MM.1S (cell line): ENCODE measurements at regions not wholly inside any gene's neighbourhood (a gene's known extent, or its start where the extent isn't known, plus 50 kb on each side); places are given as distances from the start of the nearest gene placed in this dataset.

Experiments used
- CTCF ChIP-seq: fragments of 300-600 bp; sonication (generic); IDR thresholded peaks from 2 replicates; pipeline ENCODE4 v1.5.1; 2016; ENCODE audit warnings: antibody characterized with exemption, low read length, mixed read lengths
- EZH2 ChIP-seq: fragments of 300-600 bp; sonication (generic); optimal IDR thresholded peaks from 2 replicates; pipeline ENCODE3; 2017; ENCODE audit warnings: low read depth, mild to moderate bottlenecking, antibody characterized with exemption, low read length, mixed read lengths

DNA sequence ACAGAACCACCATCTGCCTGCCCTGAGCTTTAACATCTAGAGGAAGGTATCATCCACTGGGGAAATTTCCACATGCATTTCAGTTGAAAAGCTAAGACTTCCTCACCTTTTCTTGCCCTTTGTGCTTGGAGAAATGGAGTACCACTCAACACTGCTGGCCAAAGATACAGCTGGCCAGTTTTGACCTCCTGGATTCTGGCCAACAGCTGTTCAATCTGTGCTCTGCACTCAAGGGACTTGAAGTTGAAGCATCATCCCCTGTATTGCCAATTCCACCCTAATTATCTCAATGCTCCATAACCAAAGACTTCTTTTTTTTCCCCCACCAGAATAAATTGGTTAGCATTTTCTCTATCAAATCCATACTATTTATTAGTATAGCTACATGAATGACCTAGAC lies 70.4 kb upstream of the PRDM9 start:
- TF ChIP-seq EZH2 (no peak), CTCF (no peak)
